ENCODE measurements at regions not wholly inside any gene's neighbourhood (a gene's known extent, or its start where the extent isn't known, plus 50 kb on each side); places are given as distances from the start of the nearest gene placed in this dataset.

GRCh38 chr22:48658246-48658645 lies 1169.4 kb downstream of the BRD1 start:
- Histone ChIP-seq H3K4me3 (ENCODE audit: low read depth in 1 of 5, low read length in 5 of 5) (no peak overlapping the region), H3K36me3 (ENCODE audit: control insufficient read depth in 5 of 5, insufficient read depth in 5 of 5, low read length in 5 of 5) (no peaks in the 10 kb centered on the region), H3K4me1 (ENCODE audit: control insufficient read depth in 5 of 5, insufficient read depth in 5 of 5, low read length in 5 of 5) (peaks cover 0 to 5% (median 0%) of the 10 kb centered on the region in 5 donors), H3K9ac (ENCODE audit: low read length in 5 of 5) (no peak overlapping the region), H3K27ac (ENCODE audit: low read depth, low read length) (no peak overlapping the region), H3K27me3 (ENCODE audit: control insufficient read depth in 5 of 5, insufficient read depth in 4 of 5, low read length in 5 of 5) (peaks cover 5 to 16% (median 10%) of the 10 kb centered on the region in 5 donors), H3K9me3 (ENCODE audit: control insufficient read depth in 5 of 5, low read length in 5 of 5) (peaks cover 0 to 14% (median 2%) of the 10 kb centered on the region in 5 donors)

- no peaks in the 10 kb centered on the region for H3K36me3 ChIP-seq (ENCODE audit: control insufficient read depth in 5 of 5, insufficient read depth in 5 of 5, low read length in 5 of 5)
- H3K4me1 ChIP-seq (ENCODE audit: control insufficient read depth in 5 of 5, insufficient read depth in 5 of 5, low read length in 5 of 5) = peaks cover 0 to 5% (median 2%) of the 10 kb centered on the region in 5 donors
- no peak overlapping the region for H3K4me3 ChIP-seq (ENCODE audit: low read depth in 1 of 5, low read length in 5 of 5)
- H3K9ac ChIP-seq (ENCODE audit: low read length in 5 of 5) = no peak overlapping the region
- H3K27me3 ChIP-seq (ENCODE audit: control insufficient read depth in 5 of 5, insufficient read depth in 4 of 5, low read length in 5 of 5) = peaks cover 3 to 12% (median 7%) of the 10 kb centered on the region in 5 donors
- H3K27ac ChIP-seq (ENCODE audit: low read depth, low read length) = no peak overlapping the region
- peaks cover 0 to 8% (median 4%) of the 10 kb centered on the region in 5 donors for H3K9me3 ChIP-seq (ENCODE audit: control insufficient read depth in 5 of 5, low read length in 5 of 5)
Observed at GRCh38 chr22:48654492-48654891, 1173.2 kb downstream of the BRD1 start.

GRCh38 chr22:48653929-48654328 lies 1173.7 kb downstream of the BRD1 start:
- no peak overlapping the region for H3K27ac ChIP-seq (ENCODE audit: low read depth, low read length)
- no peak overlapping the region for H3K9ac ChIP-seq (ENCODE audit: low read length in 5 of 5)
- H3K4me3 ChIP-seq (ENCODE audit: low read depth in 1 of 5, low read length in 5 of 5) = no peak overlapping the region
- H3K4me1 ChIP-seq (ENCODE audit: control insufficient read depth in 5 of 5, insufficient read depth in 5 of 5, low read length in 5 of 5) = peaks cover 0 to 5% (median 2%) of the 10 kb centered on the region in 5 donors
- peaks cover under 1 to 7% (median 5%) of the 10 kb centered on the region in 5 donors for H3K27me3 ChIP-seq (ENCODE audit: control insufficient read depth in 5 of 5, insufficient read depth in 4 of 5, low read length in 5 of 5)
- H3K36me3 ChIP-seq (ENCODE audit: control insufficient read depth in 5 of 5, insufficient read depth in 5 of 5, low read length in 5 of 5) = no peaks in the 10 kb centered on the region
- H3K9me3 ChIP-seq (ENCODE audit: control insufficient read depth in 5 of 5, low read length in 5 of 5) = peaks cover 0 to 8% (median 4%) of the 10 kb centered on the region in 5 donors

- Histone ChIP-seq H3K27me3 (ENCODE audit: control insufficient read depth in 5 of 5, insufficient read depth in 4 of 5, low read length in 5 of 5) (peaks cover 0 to 7% (median 5%) of the 10 kb centered on the region in 5 donors), H3K36me3 (ENCODE audit: control insufficient read depth in 5 of 5, insufficient read depth in 5 of 5, low read length in 5 of 5) (no peaks in the 10 kb centered on the region), H3K4me3 (ENCODE audit: low read depth in 1 of 5, low read length in 5 of 5) (no peak overlapping the region), H3K4me1 (ENCODE audit: control insufficient read depth in 5 of 5, insufficient read depth in 5 of 5, low read length in 5 of 5) (peaks cover 0 to 5% (median 2%) of the 10 kb centered on the region in 5 donors), H3K27ac (ENCODE audit: low read depth, low read length) (no peak overlapping the region), H3K9ac (ENCODE audit: low read length in 5 of 5) (no peak overlapping the region), H3K9me3 (ENCODE audit: control insufficient read depth in 5 of 5, low read length in 5 of 5) (peaks cover 0 to 8% (median 4%) of the 10 kb centered on the region in 5 donors)
Observed at GRCh38 chr22:48653306-48653705, 1174.4 kb downstream of the BRD1 start.

- no peaks in the 10 kb centered on the region for H3K36me3 ChIP-seq (ENCODE audit: control insufficient read depth in 5 of 5, insufficient read depth in 5 of 5, low read length in 5 of 5)
- H3K4me1 ChIP-seq (ENCODE audit: control insufficient read depth in 5 of 5, insufficient read depth in 5 of 5, low read length in 5 of 5) = peaks cover 0 to 5% (median 2%) of the 10 kb centered on the region in 5 donors
- H3K9me3 ChIP-seq (ENCODE audit: control insufficient read depth in 5 of 5, low read length in 5 of 5) = peaks cover 0 to 8% (median 4%) of the 10 kb centered on the region in 5 donors
- H3K4me3 ChIP-seq (ENCODE audit: low read depth in 1 of 5, low read length in 5 of 5) = no peak overlapping the region
- no peak overlapping the region for H3K9ac ChIP-seq (ENCODE audit: low read length in 5 of 5)
- no peak overlapping the region for H3K27ac ChIP-seq (ENCODE audit: low read depth, low read length)
- H3K27me3 ChIP-seq (ENCODE audit: control insufficient read depth in 5 of 5, insufficient read depth in 4 of 5, low read length in 5 of 5) = peaks cover 0 to 7% (median 5%) of the 10 kb centered on the region in 5 donors
Observed at GRCh38 chr22:48652796-48653195, 1174.9 kb downstream of the BRD1 start.

GRCh38 chr22:48651981-48652538 lies 1175.6 kb downstream of the BRD1 start:
- Histone ChIP-seq H3K36me3 (ENCODE audit: control insufficient read depth in 5 of 5, insufficient read depth in 5 of 5, low read length in 5 of 5) (no peaks in the 10 kb centered on the region), H3K27me3 (ENCODE audit: control insufficient read depth in 5 of 5, insufficient read depth in 4 of 5, low read length in 5 of 5) (peaks cover 0 to 8% (median 5%) of the 10 kb centered on the region in 5 donors), H3K9ac (ENCODE audit: low read length in 5 of 5) (no peak overlapping the region), H3K4me3 (ENCODE audit: low read depth in 1 of 5, low read length in 5 of 5) (no peak overlapping the region), H3K27ac (ENCODE audit: low read depth, low read length) (no peak overlapping the region), H3K9me3 (ENCODE audit: control insufficient read depth in 5 of 5, low read length in 5 of 5) (peaks cover 0 to 8% (median 4%) of the 10 kb centered on the region in 5 donors), H3K4me1 (ENCODE audit: control insufficient read depth in 5 of 5, insufficient read depth in 5 of 5, low read length in 5 of 5) (peaks cover 0 to 5% (median 2%) of the 10 kb centered on the region in 5 donors)

- Histone ChIP-seq H3K27ac (ENCODE audit: low read depth, low read length) (no peak overlapping the region), H3K9ac (ENCODE audit: low read length in 5 of 5) (no peak overlapping the region), H3K27me3 (ENCODE audit: control insufficient read depth in 5 of 5, insufficient read depth in 4 of 5, low read length in 5 of 5) (peaks cover under 1 to 12% (median 5%) of the 10 kb centered on the region in 5 donors), H3K4me1 (ENCODE audit: control insufficient read depth in 5 of 5, insufficient read depth in 5 of 5, low read length in 5 of 5) (peaks cover 0 to 5% (median 2%) of the 10 kb centered on the region in 5 donors), H3K36me3 (ENCODE audit: control insufficient read depth in 5 of 5, insufficient read depth in 5 of 5, low read length in 5 of 5) (no peaks in the 10 kb centered on the region), H3K4me3 (ENCODE audit: low read depth in 1 of 5, low read length in 5 of 5) (no peak overlapping the region), H3K9me3 (ENCODE audit: control insufficient read depth in 5 of 5, low read length in 5 of 5) (peaks cover 0 to 8% (median 4%) of the 10 kb centered on the region in 5 donors)
Observed at GRCh38 chr22:48651036-48651890, 1176.4 kb downstream of the BRD1 start.

GRCh38 chr22:48650323-48651035 lies 1177.2 kb downstream of the BRD1 start:
- Histone ChIP-seq H3K4me3 (ENCODE audit: low read depth in 1 of 5, low read length in 5 of 5) (no peak overlapping the region), H3K27ac (ENCODE audit: low read depth, low read length) (no peak overlapping the region), H3K4me1 (ENCODE audit: control insufficient read depth in 5 of 5, insufficient read depth in 5 of 5, low read length in 5 of 5) (peaks cover 0 to 5% (median 2%) of the 10 kb centered on the region in 5 donors), H3K9ac (ENCODE audit: low read length in 5 of 5) (no peak overlapping the region), H3K27me3 (ENCODE audit: control insufficient read depth in 5 of 5, insufficient read depth in 4 of 5, low read length in 5 of 5) (peaks cover 4 to 17% (median 8%) of the 10 kb centered on the region in 5 donors), H3K9me3 (ENCODE audit: control insufficient read depth in 5 of 5, low read length in 5 of 5) (peaks cover 0 to 7% (median 4%) of the 10 kb centered on the region in 5 donors), H3K36me3 (ENCODE audit: control insufficient read depth in 5 of 5, insufficient read depth in 5 of 5, low read length in 5 of 5) (no peaks in the 10 kb centered on the region)

- H3K4me1 ChIP-seq (ENCODE audit: control insufficient read depth in 5 of 5, insufficient read depth in 5 of 5, low read length in 5 of 5) = peaks cover 0 to 5% (median 2%) of the 10 kb centered on the region in 5 donors
- H3K36me3 ChIP-seq (ENCODE audit: control insufficient read depth in 5 of 5, insufficient read depth in 5 of 5, low read length in 5 of 5) = no peaks in the 10 kb centered on the region
- no peak overlapping the region for H3K27ac ChIP-seq (ENCODE audit: low read depth, low read length)
- H3K9me3 ChIP-seq (ENCODE audit: control insufficient read depth in 5 of 5, low read length in 5 of 5) = peaks cover 0 to 4% (median 0%) of the 10 kb centered on the region in 5 donors
- H3K9ac ChIP-seq (ENCODE audit: low read length in 5 of 5) = no peak overlapping the region
- no peak overlapping the region for H3K4me3 ChIP-seq (ENCODE audit: low read depth in 1 of 5, low read length in 5 of 5)
- peaks cover 5 to 17% (median 8%) of the 10 kb centered on the region in 5 donors for H3K27me3 ChIP-seq (ENCODE audit: control insufficient read depth in 5 of 5, insufficient read depth in 4 of 5, low read length in 5 of 5)
Observed at GRCh38 chr22:48649466-48649865, 1178.2 kb downstream of the BRD1 start.
